ENCODE measurements at regions not wholly inside any gene's neighbourhood (a gene's known extent, or its start where the extent isn't known, plus 50 kb on each side); places are given as distances from the start of the nearest gene placed in this dataset.

- no peak overlapping the region for H3K27ac ChIP-seq (ENCODE audit: low read depth, low read length)
- peaks cover 3 to 14% (median 8%) of the 10 kb centered on the region in 5 donors for H3K27me3 ChIP-seq (ENCODE audit: control insufficient read depth in 5 of 5, insufficient read depth in 4 of 5, low read length in 5 of 5)
- H3K4me3 ChIP-seq (ENCODE audit: low read depth in 1 of 5, low read length in 5 of 5) = no peak overlapping the region
- H3K36me3 ChIP-seq (ENCODE audit: control insufficient read depth in 5 of 5, insufficient read depth in 5 of 5, low read length in 5 of 5) = no peaks in the 10 kb centered on the region
- peaks cover 0 to 8% (median 0%) of the 10 kb centered on the region in 5 donors for H3K4me1 ChIP-seq (ENCODE audit: control insufficient read depth in 5 of 5, insufficient read depth in 5 of 5, low read length in 5 of 5)
- no peak overlapping the region for H3K9ac ChIP-seq (ENCODE audit: low read length in 5 of 5)
- H3K9me3 ChIP-seq (ENCODE audit: control insufficient read depth in 5 of 5, low read length in 5 of 5) = peaks cover 0 to 16% (median 15%) of the 10 kb centered on the region in 5 donors
Observed at GRCh38 chr20:24868959-24869358, 80.1 kb upstream of the CST7 start.

- H3K36me3 ChIP-seq (ENCODE audit: control insufficient read depth in 5 of 5, insufficient read depth in 5 of 5, low read length in 5 of 5) = no peaks in the 10 kb centered on the region
- peaks cover 0 to 8% (median 0%) of the 10 kb centered on the region in 5 donors for H3K4me1 ChIP-seq (ENCODE audit: control insufficient read depth in 5 of 5, insufficient read depth in 5 of 5, low read length in 5 of 5)
- no peak overlapping the region for H3K9ac ChIP-seq (ENCODE audit: low read length in 5 of 5)
- H3K9me3 ChIP-seq (ENCODE audit: control insufficient read depth in 5 of 5, low read length in 5 of 5) = peaks cover 0 to 11% (median 7%) of the 10 kb centered on the region in 5 donors
- H3K27me3 ChIP-seq (ENCODE audit: control insufficient read depth in 5 of 5, insufficient read depth in 4 of 5, low read length in 5 of 5) = peaks cover 3 to 14% (median 8%) of the 10 kb centered on the region in 5 donors
- H3K27ac ChIP-seq (ENCODE audit: low read depth, low read length) = no peak overlapping the region
- H3K4me3 ChIP-seq (ENCODE audit: low read depth in 1 of 5, low read length in 5 of 5) = no peak overlapping the region
Observed at GRCh38 chr20:24870057-24870456, 79.0 kb upstream of the CST7 start.

GRCh38 chr20:24870881-24871280 is 78.2 kb upstream of the CST7 start:
- H3K36me3 ChIP-seq (ENCODE audit: control insufficient read depth in 5 of 5, insufficient read depth in 5 of 5, low read length in 5 of 5) = no peaks in the 10 kb centered on the region
- peaks cover 0 to 3% (median 0%) of the 10 kb centered on the region in 5 donors for H3K9me3 ChIP-seq (ENCODE audit: control insufficient read depth in 5 of 5, low read length in 5 of 5)
- H3K4me1 ChIP-seq (ENCODE audit: control insufficient read depth in 5 of 5, insufficient read depth in 5 of 5, low read length in 5 of 5) = peaks cover 0 to 8% (median 0%) of the 10 kb centered on the region in 5 donors
- no peak overlapping the region for H3K9ac ChIP-seq (ENCODE audit: low read length in 5 of 5)
- H3K4me3 ChIP-seq (ENCODE audit: low read depth in 1 of 5, low read length in 5 of 5) = no peak overlapping the region
- no peak overlapping the region for H3K27ac ChIP-seq (ENCODE audit: low read depth, low read length)
- H3K27me3 ChIP-seq (ENCODE audit: control insufficient read depth in 5 of 5, insufficient read depth in 4 of 5, low read length in 5 of 5) = peaks cover 3 to 14% (median 8%) of the 10 kb centered on the region in 5 donors

GRCh38 chr20:24871480-24872213 is 77.4 kb upstream of the CST7 start:
- no peak overlapping the region for H3K9ac ChIP-seq (ENCODE audit: low read length in 5 of 5)
- peaks cover 0 to 8% (median 0%) of the 10 kb centered on the region in 5 donors for H3K4me1 ChIP-seq (ENCODE audit: control insufficient read depth in 5 of 5, insufficient read depth in 5 of 5, low read length in 5 of 5)
- no peaks in the 10 kb centered on the region for H3K36me3 ChIP-seq (ENCODE audit: control insufficient read depth in 5 of 5, insufficient read depth in 5 of 5, low read length in 5 of 5)
- no peaks in the 10 kb centered on the region for H3K9me3 ChIP-seq (ENCODE audit: control insufficient read depth in 5 of 5, low read length in 5 of 5)
- H3K4me3 ChIP-seq (ENCODE audit: low read depth in 1 of 5, low read length in 5 of 5) = no peak overlapping the region
- no peak overlapping the region for H3K27ac ChIP-seq (ENCODE audit: low read depth, low read length)
- H3K27me3 ChIP-seq (ENCODE audit: control insufficient read depth in 5 of 5, insufficient read depth in 4 of 5, low read length in 5 of 5) = peaks cover 3 to 14% (median 8%) of the 10 kb centered on the region in 5 donors

GRCh38 chr20:24872291-24873024 is 76.6 kb upstream of the CST7 start:
- Histone ChIP-seq H3K4me1 (ENCODE audit: control insufficient read depth in 5 of 5, insufficient read depth in 5 of 5, low read length in 5 of 5) (peaks cover 0 to 8% (median 0%) of the 10 kb centered on the region in 5 donors), H3K27me3 (ENCODE audit: control insufficient read depth in 5 of 5, insufficient read depth in 4 of 5, low read length in 5 of 5) (peaks cover 3 to 14% (median 8%) of the 10 kb centered on the region in 5 donors), H3K27ac (ENCODE audit: low read depth, low read length) (no peak overlapping the region), H3K9me3 (ENCODE audit: control insufficient read depth in 5 of 5, low read length in 5 of 5) (no peaks in the 10 kb centered on the region), H3K36me3 (ENCODE audit: control insufficient read depth in 5 of 5, insufficient read depth in 5 of 5, low read length in 5 of 5) (no peaks in the 10 kb centered on the region), H3K4me3 (ENCODE audit: low read depth in 1 of 5, low read length in 5 of 5) (no peak overlapping the region), H3K9ac (ENCODE audit: low read length in 5 of 5) (no peak overlapping the region)

GRCh38 chr20:24873025-24873620 is 75.9 kb upstream of the CST7 start:
- Histone ChIP-seq H3K27me3 (ENCODE audit: control insufficient read depth in 5 of 5, insufficient read depth in 4 of 5, low read length in 5 of 5) (peaks cover 3 to 14% (median 8%) of the 10 kb centered on the region in 5 donors), H3K36me3 (ENCODE audit: control insufficient read depth in 5 of 5, insufficient read depth in 5 of 5, low read length in 5 of 5) (no peaks in the 10 kb centered on the region), H3K9ac (ENCODE audit: low read length in 5 of 5) (no peak overlapping the region), H3K4me1 (ENCODE audit: control insufficient read depth in 5 of 5, insufficient read depth in 5 of 5, low read length in 5 of 5) (peaks cover 0 to 8% (median 0%) of the 10 kb centered on the region in 5 donors), H3K27ac (ENCODE audit: low read depth, low read length) (no peak overlapping the region), H3K4me3 (ENCODE audit: low read depth in 1 of 5, low read length in 5 of 5) (no peak overlapping the region), H3K9me3 (ENCODE audit: control insufficient read depth in 5 of 5, low read length in 5 of 5) (no peaks in the 10 kb centered on the region)

- Histone ChIP-seq H3K27me3 (ENCODE audit: control insufficient read depth in 5 of 5, insufficient read depth in 4 of 5, low read length in 5 of 5) (peaks cover 3 to 14% (median 8%) of the 10 kb centered on the region in 5 donors), H3K9ac (ENCODE audit: low read length in 5 of 5) (no peak overlapping the region), H3K9me3 (ENCODE audit: control insufficient read depth in 5 of 5, low read length in 5 of 5) (no peaks in the 10 kb centered on the region), H3K4me3 (ENCODE audit: low read depth in 1 of 5, low read length in 5 of 5) (no peak overlapping the region), H3K27ac (ENCODE audit: low read depth, low read length) (no peak overlapping the region), H3K4me1 (ENCODE audit: control insufficient read depth in 5 of 5, insufficient read depth in 5 of 5, low read length in 5 of 5) (peaks cover 0 to 8% (median 0%) of the 10 kb centered on the region in 5 donors), H3K36me3 (ENCODE audit: control insufficient read depth in 5 of 5, insufficient read depth in 5 of 5, low read length in 5 of 5) (no peaks in the 10 kb centered on the region)
Observed at GRCh38 chr20:24875078-24875477, 74.0 kb upstream of the CST7 start.

- peaks cover 0 to 8% (median 0%) of the 10 kb centered on the region in 5 donors for H3K4me1 ChIP-seq (ENCODE audit: control insufficient read depth in 5 of 5, insufficient read depth in 5 of 5, low read length in 5 of 5)
- H3K9ac ChIP-seq (ENCODE audit: low read length in 5 of 5) = no peak overlapping the region
- H3K36me3 ChIP-seq (ENCODE audit: control insufficient read depth in 5 of 5, insufficient read depth in 5 of 5, low read length in 5 of 5) = no peaks in the 10 kb centered on the region
Observed at GRCh38 chr20:24877652-24878051, 71.4 kb upstream of the CST7 start.

GRCh38 chr20:24878657-24879056 is 70.4 kb upstream of the CST7 start:
- H3K9me3 ChIP-seq (ENCODE audit: control insufficient read depth in 5 of 5, low read length in 5 of 5) = peaks cover 0 to 5% (median 3%) of the 10 kb centered on the region in 5 donors
- no peaks in the 10 kb centered on the region for H3K36me3 ChIP-seq (ENCODE audit: control insufficient read depth in 5 of 5, insufficient read depth in 5 of 5, low read length in 5 of 5)
- H3K27me3 ChIP-seq (ENCODE audit: control insufficient read depth in 5 of 5, insufficient read depth in 4 of 5, low read length in 5 of 5) = no peaks in the 10 kb centered on the region
- H3K4me3 ChIP-seq (ENCODE audit: low read depth in 1 of 5, low read length in 5 of 5) = no peak overlapping the region
- H3K27ac ChIP-seq (ENCODE audit: low read depth, low read length) = no peak overlapping the region
- no peak overlapping the region for H3K9ac ChIP-seq (ENCODE audit: low read length in 5 of 5)
- H3K4me1 ChIP-seq (ENCODE audit: control insufficient read depth in 5 of 5, insufficient read depth in 5 of 5, low read length in 5 of 5) = no peaks in the 10 kb centered on the region

More at GRCh38 chr20:24877652-24878051, 71.4 kb upstream of the CST7 start:
- peaks cover 3 to 8% (median 6%) of the 10 kb centered on the region in 5 donors for H3K27me3 ChIP-seq (ENCODE audit: control insufficient read depth in 5 of 5, insufficient read depth in 4 of 5, low read length in 5 of 5)
- H3K27ac ChIP-seq (ENCODE audit: low read depth, low read length) = no peak overlapping the region
- H3K4me3 ChIP-seq (ENCODE audit: low read depth in 1 of 5, low read length in 5 of 5) = no peak overlapping the region
- peaks cover 0 to 2% (median under 1%) of the 10 kb centered on the region in 5 donors for H3K9me3 ChIP-seq (ENCODE audit: control insufficient read depth in 5 of 5, low read length in 5 of 5)
